Panc1 (cell line): ENCODE measurements at regions not wholly inside any gene's neighbourhood (a gene's known extent, or its start where the extent isn't known, plus 50 kb on each side); places are given as distances from the start of the nearest gene placed in this dataset.

ENCODE experiments used
- ATAC-seq: fragments of 200-7000 bp; cut with Tn5 transposase; 2 replicates; pipeline ENCODE4 v1.9.1; 2020; ENCODE audit warnings: mild to moderate bottlenecking, moderate library complexity
- BruUV-seq: library from RNA; stranded (reverse); fragments of 400-500 nt; replicated peaks from 2 replicates; lab custom pipeline; 2021; lab: Mats Ljungman, UMichigan
- CTCF ChIA-PET: fragments of 300-600 bp; sonication (Branson Sonifier 250); formaldehyde crosslinking; loops from one replicate; lab custom pipeline; 2022; ENCODE audit warnings: antibody characterized with exemption; lab: Charles Lee
- POLR2A ChIA-PET: fragments of 300-600 bp; sonication (Branson Sonifier 250); formaldehyde crosslinking; loops from one replicate; lab custom pipeline; 2022; ENCODE audit warnings: antibody characterized with exemption; lab: Charles Lee
- DNase-seq: peaks from one replicate; pipeline ENCODE4 v3.0.0-alpha.2; 2010; ENCODE audit warnings: low read depth, low spot score
- H3K27ac ChIP-seq: 2 replicates; pipeline ENCODE4 v1.5.1; 2011; ENCODE audit warnings: mild to moderate bottlenecking, low read length, inconsistent platforms
- H3K27me3 ChIP-seq: fragments of 200-500 bp; sonication (Bioruptor generic); 2 replicates; pipeline ENCODE4 v1.6.0; 2014; ENCODE audit warnings: low read length, inconsistent platforms; ENCODE audit not compliant: control insufficient read depth, insufficient read depth
- H3K36me3 ChIP-seq: fragments of 200-500 bp; sonication (Bioruptor generic); 2 replicates; pipeline ENCODE4 v1.5.1; 2014; ENCODE audit warnings: inconsistent platforms, mild to moderate bottlenecking, low read length, moderate library complexity; ENCODE audit not compliant: control insufficient read depth, insufficient read depth
- H3K4me1 ChIP-seq: 2 replicates; pipeline ENCODE4 v1.5.1; 2011; ENCODE audit warnings: inconsistent platforms, mild to moderate bottlenecking, low read length, moderate library complexity; ENCODE audit not compliant: control insufficient read depth, insufficient read depth
- H3K4me3 ChIP-seq, 2 experiments: 2 replicates each; pipeline ENCODE4 v1.5.1; 2011 to 2012; ENCODE audit warnings: low read depth in 2 of 2, low read length in 2 of 2, mild to moderate bottlenecking in 2 of 2, inconsistent platforms in 1 of 2, moderate library complexity in 1 of 2
- H3K9me3 ChIP-seq: fragments of 200-500 bp; sonication (Bioruptor generic); 2 replicates; pipeline ENCODE4 v1.5.1; 2014; ENCODE audit warnings: low read depth, mild to moderate bottlenecking, inconsistent platforms, low read length, moderate library complexity; ENCODE audit not compliant: control insufficient read depth, insufficient read depth
- POLR2AphosphoS5 ChIP-seq: IDR thresholded peaks from 2 replicates; pipeline ENCODE4 v1.6.1; 2012; ENCODE audit warnings: mild to moderate bottlenecking, low read depth, low read length, moderate library complexity
- SIN3A ChIP-seq: IDR thresholded peaks from 2 replicates; pipeline ENCODE4 v1.6.1; 2012; ENCODE audit warnings: low read depth, mild to moderate bottlenecking, low read length, moderate library complexity, borderline replicate concordance; ENCODE audit not compliant: insufficient read depth
- TCF7L2 ChIP-seq: IDR thresholded peaks from 2 replicates; pipeline ENCODE4 v1.6.1; 2011; ENCODE audit warnings: mild to moderate bottlenecking, low read depth, low read length, inconsistent platforms
- in situ Hi-C: cut with HindIII; loops from 2 replicates; pipeline ENCODE4 v1.10.0; 2016; ENCODE audit warnings: low sequenced_read_pairs, low pct_unique_long_range_greater_than_20kb
- intact Hi-C: fragments of 100-400 bp; cut with micrococcal nuclease; formaldehyde crosslinking; loops from one replicate; pipeline ENCODE4 v1.10.0; 2022; ENCODE audit not compliant: unreplicated experiment
- TF ChIP-seq, protein P1 (sequence below), 2 experiments: IDR thresholded peaks; 2 replicates each; pipeline ENCODE4 v1.6.1; 2011 to 2012; ENCODE audit warnings: low read depth in 2 of 2, control low read depth in 1 of 2, low read length in 1 of 2, mild to moderate bottlenecking in 1 of 2, moderate library complexity in 1 of 2; ENCODE audit not compliant: insufficient read depth in 1 of 2
- TF ChIP-seq, protein P2 (sequence below): fragments of 450-650 bp; IDR thresholded peaks from 2 replicates; pipeline ENCODE4 v1.5.1; 2017; ENCODE audit warnings: mild to moderate bottlenecking

DNA sequence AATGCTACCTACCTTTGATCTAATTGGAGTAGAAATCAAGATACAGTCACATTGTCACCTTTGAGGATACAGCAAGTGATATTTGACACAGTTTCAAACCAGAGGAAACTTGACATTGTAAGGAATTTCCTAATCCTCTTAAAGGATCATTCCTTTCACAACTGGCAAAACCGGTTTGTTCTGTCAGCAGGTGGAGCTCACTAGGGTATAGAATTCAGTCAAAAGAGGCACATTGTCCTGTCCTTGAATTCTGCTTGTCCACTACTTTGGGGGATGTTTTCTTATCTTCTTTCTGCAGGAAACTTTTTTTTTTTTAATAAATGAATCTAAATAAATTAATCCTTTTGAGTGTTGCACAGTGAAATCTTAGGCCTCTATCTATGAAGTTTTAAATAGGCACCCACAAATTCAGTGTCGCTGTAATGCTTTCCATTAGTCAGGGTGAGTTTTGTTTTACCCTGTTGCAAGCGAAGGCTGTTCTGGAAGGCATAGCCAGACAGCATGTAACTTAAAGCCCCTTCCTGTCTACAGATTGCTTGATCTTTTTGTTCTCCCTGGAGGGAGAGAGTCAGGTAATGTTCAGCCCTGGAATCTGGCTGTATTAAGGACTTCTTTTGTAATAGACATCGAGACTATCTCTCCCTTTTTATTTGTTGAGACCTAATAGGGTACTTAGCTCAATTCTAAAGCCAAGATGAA, 285.0 kb upstream of the RGS6 start:
- CTCF ChIA-PET, result no interaction called here

DNA sequence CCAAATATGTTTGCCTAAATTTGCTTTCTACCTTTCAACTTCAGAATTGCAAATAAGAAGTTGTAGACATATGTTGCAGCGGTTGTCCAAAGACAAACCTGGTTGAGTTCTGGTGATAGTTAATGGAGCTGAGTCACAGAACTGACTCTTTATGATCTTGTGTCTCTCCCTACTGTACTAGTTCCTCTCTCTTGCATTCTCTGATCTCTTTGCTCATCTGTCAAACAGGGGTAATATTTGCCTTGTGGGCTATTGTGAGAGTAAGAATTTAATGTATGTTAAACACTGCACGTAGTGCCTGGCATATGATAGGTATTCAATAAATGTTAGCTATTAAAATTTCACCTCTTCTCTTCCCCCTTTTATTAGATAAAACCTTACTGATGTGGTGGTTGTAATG, 283.5 kb upstream of the RGS6 start:
- Histone ChIP-seq H3K4me1 (no peaks in the 10 kb centered on the region), H3K27ac (no peak overlapping the region), H3K27me3 (no peaks in the 10 kb centered on the region), H3K36me3 (no peaks in the 10 kb centered on the region), H3K4me3 (no peak overlapping the region), H3K9me3 (no peaks in the 10 kb centered on the region; the same call in 1 of the 2 replicates)
- TF ChIP-seq, protein P1, sequence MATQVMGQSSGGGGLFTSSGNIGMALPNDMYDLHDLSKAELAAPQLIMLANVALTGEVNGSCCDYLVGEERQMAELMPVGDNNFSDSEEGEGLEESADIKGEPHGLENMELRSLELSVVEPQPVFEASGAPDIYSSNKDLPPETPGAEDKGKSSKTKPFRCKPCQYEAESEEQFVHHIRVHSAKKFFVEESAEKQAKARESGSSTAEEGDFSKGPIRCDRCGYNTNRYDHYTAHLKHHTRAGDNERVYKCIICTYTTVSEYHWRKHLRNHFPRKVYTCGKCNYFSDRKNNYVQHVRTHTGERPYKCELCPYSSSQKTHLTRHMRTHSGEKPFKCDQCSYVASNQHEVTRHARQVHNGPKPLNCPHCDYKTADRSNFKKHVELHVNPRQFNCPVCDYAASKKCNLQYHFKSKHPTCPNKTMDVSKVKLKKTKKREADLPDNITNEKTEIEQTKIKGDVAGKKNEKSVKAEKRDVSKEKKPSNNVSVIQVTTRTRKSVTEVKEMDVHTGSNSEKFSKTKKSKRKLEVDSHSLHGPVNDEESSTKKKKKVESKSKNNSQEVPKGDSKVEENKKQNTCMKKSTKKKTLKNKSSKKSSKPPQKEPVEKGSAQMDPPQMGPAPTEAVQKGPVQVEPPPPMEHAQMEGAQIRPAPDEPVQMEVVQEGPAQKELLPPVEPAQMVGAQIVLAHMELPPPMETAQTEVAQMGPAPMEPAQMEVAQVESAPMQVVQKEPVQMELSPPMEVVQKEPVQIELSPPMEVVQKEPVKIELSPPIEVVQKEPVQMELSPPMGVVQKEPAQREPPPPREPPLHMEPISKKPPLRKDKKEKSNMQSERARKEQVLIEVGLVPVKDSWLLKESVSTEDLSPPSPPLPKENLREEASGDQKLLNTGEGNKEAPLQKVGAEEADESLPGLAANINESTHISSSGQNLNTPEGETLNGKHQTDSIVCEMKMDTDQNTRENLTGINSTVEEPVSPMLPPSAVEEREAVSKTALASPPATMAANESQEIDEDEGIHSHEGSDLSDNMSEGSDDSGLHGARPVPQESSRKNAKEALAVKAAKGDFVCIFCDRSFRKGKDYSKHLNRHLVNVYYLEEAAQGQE (IDR thresholded peaks at IDR 0.05; ENCODE audit: insufficient read depth in 1 of 2, low read depth in 2 of 2, low read length in 1 of 2), result no peak
- TF ChIP-seq SIN3A (no peak), POLR2AphosphoS5 (no peak), TCF7L2 (no peak)
- ATAC-seq (no peak), DNase-seq (no peak)
- ChIA-PET POLR2A (no interaction called here), CTCF (no interaction called here)
- in situ Hi-C loops (no loop called here), intact Hi-C loops (no loop called here)
- no TSS peak for BruUV-seq

More for the DNA sequence above, 285.0 kb upstream of the RGS6 start:
- no peak overlapping the region for H3K27ac ChIP-seq
- intact Hi-C loops, result no loop called here
- H3K4me3 ChIP-seq, result no peak overlapping the region
- in situ Hi-C loops, result no loop called here
- H3K9me3 ChIP-seq, result peaks cover 3% of the 10 kb centered on the region; the same call in 1 of the 2 replicates
- no peak for TF ChIP-seq POLR2AphosphoS5
- TF ChIP-seq TCF7L2, result no peak
- TF ChIP-seq, protein P2, sequence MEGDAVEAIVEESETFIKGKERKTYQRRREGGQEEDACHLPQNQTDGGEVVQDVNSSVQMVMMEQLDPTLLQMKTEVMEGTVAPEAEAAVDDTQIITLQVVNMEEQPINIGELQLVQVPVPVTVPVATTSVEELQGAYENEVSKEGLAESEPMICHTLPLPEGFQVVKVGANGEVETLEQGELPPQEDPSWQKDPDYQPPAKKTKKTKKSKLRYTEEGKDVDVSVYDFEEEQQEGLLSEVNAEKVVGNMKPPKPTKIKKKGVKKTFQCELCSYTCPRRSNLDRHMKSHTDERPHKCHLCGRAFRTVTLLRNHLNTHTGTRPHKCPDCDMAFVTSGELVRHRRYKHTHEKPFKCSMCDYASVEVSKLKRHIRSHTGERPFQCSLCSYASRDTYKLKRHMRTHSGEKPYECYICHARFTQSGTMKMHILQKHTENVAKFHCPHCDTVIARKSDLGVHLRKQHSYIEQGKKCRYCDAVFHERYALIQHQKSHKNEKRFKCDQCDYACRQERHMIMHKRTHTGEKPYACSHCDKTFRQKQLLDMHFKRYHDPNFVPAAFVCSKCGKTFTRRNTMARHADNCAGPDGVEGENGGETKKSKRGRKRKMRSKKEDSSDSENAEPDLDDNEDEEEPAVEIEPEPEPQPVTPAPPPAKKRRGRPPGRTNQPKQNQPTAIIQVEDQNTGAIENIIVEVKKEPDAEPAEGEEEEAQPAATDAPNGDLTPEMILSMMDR, result no peak
- TF ChIP-seq, protein P1 (IDR thresholded peaks at IDR 0.05; ENCODE audit: insufficient read depth in 1 of 2, low read depth in 2 of 2, low read length in 1 of 2), result no peak
- no peak for TF ChIP-seq SIN3A
- H3K36me3 ChIP-seq, result no peaks in the 10 kb centered on the region
- ATAC-seq, result no peak
- no peaks in the 10 kb centered on the region for H3K27me3 ChIP-seq
- H3K4me1 ChIP-seq, result no peaks in the 10 kb centered on the region
- no TSS peak for BruUV-seq
- POLR2A ChIA-PET, result no interaction called here
- no peak for DNase-seq
